MM.1S (cell line): ENCODE measurements at regions not wholly inside any gene's neighbourhood (a gene's known extent, or its start where the extent isn't known, plus 50 kb on each side); places are given as distances from the start of the nearest gene placed in this dataset.

Experiments used
- CTCF ChIP-seq: fragments of 300-600 bp; sonication (generic); IDR thresholded peaks from 2 replicates; pipeline ENCODE4 v1.5.1; 2016; ENCODE audit warnings: antibody characterized with exemption, low read length, mixed read lengths
- EZH2 ChIP-seq: fragments of 300-600 bp; sonication (generic); optimal IDR thresholded peaks from 2 replicates; pipeline ENCODE3; 2017; ENCODE audit warnings: low read depth, mild to moderate bottlenecking, antibody characterized with exemption, low read length, mixed read lengths

DNA sequence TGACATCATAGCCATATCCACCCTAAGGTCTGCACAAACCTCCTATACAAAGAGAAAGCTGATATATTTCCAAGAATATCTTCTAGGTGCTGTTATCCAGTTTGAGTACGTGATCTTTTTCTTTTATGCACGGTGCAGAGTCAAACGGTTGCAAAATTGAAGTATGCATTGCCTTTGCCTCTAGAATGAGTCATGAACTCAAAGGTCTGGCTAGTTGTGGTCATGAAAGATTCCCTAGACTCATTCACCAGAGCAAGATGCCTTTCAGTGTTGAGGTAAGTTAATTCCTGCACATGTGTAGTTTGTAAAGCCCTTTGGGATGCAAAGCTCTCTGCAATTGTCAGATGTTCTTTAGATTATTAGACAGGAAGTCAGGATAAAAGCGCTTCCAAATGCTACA, 704.4 kb downstream of the PCDH19 start:
- TF ChIP-seq CTCF (no peak), EZH2 (no peak)
